H9 (cell line): ENCODE measurements at regions not wholly inside any gene's neighbourhood (a gene's known extent, or its start where the extent isn't known, plus 50 kb on each side); places are given as distances from the start of the nearest gene placed in this dataset.

Source experiments
- DNase-seq: peaks from one replicate; pipeline ENCODE4 v3.0.0-alpha.2; 2017
- H2AFZ ChIP-seq: one replicate; pipeline ENCODE4 v1.6.1; 2013; ENCODE audit warnings: mild to moderate bottlenecking, low read length, control low read depth, moderate library complexity
- H2AK5ac ChIP-seq: 2 replicates; pipeline ENCODE4 v1.6.1; 2013; ENCODE audit warnings: low read length, control low read depth, mixed read lengths; ENCODE audit not compliant: insufficient read length
- H2BK120ac ChIP-seq: one replicate; pipeline ENCODE4 v1.6.1; 2013; ENCODE audit warnings: low read depth, mild to moderate bottlenecking, low read length, control low read depth, inconsistent platforms; ENCODE audit not compliant: poor library complexity, severe bottlenecking
- H2BK12ac ChIP-seq: 2 replicates; pipeline ENCODE4 v1.6.1; 2013; ENCODE audit warnings: low read length, control low read depth, mixed read lengths, low read depth; ENCODE audit not compliant: insufficient read length
- H2BK15ac ChIP-seq: 2 replicates; pipeline ENCODE4 v1.6.1; 2013; ENCODE audit warnings: low read depth, low read length, control low read depth
- H2BK20ac ChIP-seq: one replicate; pipeline ENCODE4 v1.6.1; 2013; ENCODE audit warnings: low read depth, mild to moderate bottlenecking, low read length, control low read depth, inconsistent platforms; ENCODE audit not compliant: poor library complexity, severe bottlenecking
- H2BK5ac ChIP-seq: 2 replicates; pipeline ENCODE4 v1.6.1; 2013; ENCODE audit warnings: low read length, control low read depth, mixed read lengths; ENCODE audit not compliant: insufficient read length
- H3K14ac ChIP-seq: 2 replicates; pipeline ENCODE4 v1.6.1; 2013; ENCODE audit warnings: low read length, control low read depth; ENCODE audit not compliant: insufficient read depth
- H3K18ac ChIP-seq: 2 replicates; pipeline ENCODE4 v1.6.1; 2013; ENCODE audit warnings: low read depth, mild to moderate bottlenecking, mixed read lengths, low read length, control low read depth; ENCODE audit not compliant: insufficient read length
- H3K23ac ChIP-seq: 2 replicates; pipeline ENCODE4 v1.6.1; 2013; ENCODE audit warnings: low read length, control low read depth, mixed read lengths, low read depth; ENCODE audit not compliant: insufficient read length
- H3K23me2 ChIP-seq: 2 replicates; pipeline ENCODE4 v1.6.1; 2013; ENCODE audit warnings: low read depth, mild to moderate bottlenecking, mixed read lengths, low read length, control low read depth; ENCODE audit not compliant: insufficient read length, poor library complexity, severe bottlenecking
- H3K27ac ChIP-seq: 2 replicates; pipeline ENCODE4 v1.5.1; 2013; ENCODE audit warnings: low read length, control low read depth, mixed read lengths, low read depth; ENCODE audit not compliant: insufficient read length
- H3K27me3 ChIP-seq: 2 replicates; pipeline ENCODE4 v1.6.1; 2013; ENCODE audit warnings: low read length, control low read depth, inconsistent platforms; ENCODE audit not compliant: insufficient read depth
- H3K4ac ChIP-seq: 2 replicates; pipeline ENCODE4 v1.6.1; 2013; ENCODE audit warnings: low read depth, mild to moderate bottlenecking, control low read depth, inconsistent platforms, low read length, moderate library complexity
- H3K4me1 ChIP-seq: 2 replicates; pipeline ENCODE4 v1.6.1; 2013; ENCODE audit warnings: low read length, control low read depth, inconsistent platforms; ENCODE audit not compliant: insufficient read depth
- H3K4me2 ChIP-seq: 2 replicates; pipeline ENCODE4 v1.6.1; 2013; ENCODE audit warnings: low read length, control low read depth, mixed read lengths; ENCODE audit not compliant: insufficient read length, insufficient read depth
- H3K56ac ChIP-seq: 2 replicates; pipeline ENCODE4 v1.6.1; 2013; ENCODE audit warnings: low read depth, mild to moderate bottlenecking, mixed read lengths, low read length, control low read depth; ENCODE audit not compliant: insufficient read length
- H3K79me1 ChIP-seq: 2 replicates; pipeline ENCODE4 v1.6.1; 2013; ENCODE audit warnings: low read depth, mild to moderate bottlenecking, moderate library complexity, low read length, control low read depth, inconsistent platforms; ENCODE audit not compliant: insufficient read depth, poor library complexity, severe bottlenecking
- H3K79me2 ChIP-seq: 2 replicates; pipeline ENCODE4 v1.6.1; 2013; ENCODE audit warnings: low read length, control low read depth, inconsistent platforms; ENCODE audit not compliant: insufficient read depth
- H3K9ac ChIP-seq: 2 replicates; pipeline ENCODE4 v1.6.1; 2013; ENCODE audit warnings: low read length, control low read depth, mixed read lengths; ENCODE audit not compliant: insufficient read length; ENCODE audit errors: extremely low read depth
- H3K9me3 ChIP-seq: one replicate; pipeline ENCODE4 v1.6.1; 2013; ENCODE audit warnings: low read depth, low read length, inconsistent platforms; ENCODE audit not compliant: control insufficient read depth
- H3T11ph ChIP-seq: one replicate; pipeline ENCODE4 v1.6.1; 2013; ENCODE audit warnings: mild to moderate bottlenecking, low read length, control low read depth, inconsistent platforms
- H4K20me1 ChIP-seq: one replicate; pipeline ENCODE4 v1.6.1; 2013; ENCODE audit not compliant: control insufficient read depth, insufficient read length, insufficient read depth
- H4K5ac ChIP-seq: 2 replicates; pipeline ENCODE4 v1.6.1; 2013; ENCODE audit warnings: low read depth, mild to moderate bottlenecking, mixed read lengths, low read length, control low read depth; ENCODE audit not compliant: insufficient read length
- H4K8ac ChIP-seq: replicated peaks from 2 replicates; pipeline ENCODE4 v1.6.1; 2013; ENCODE audit warnings: low read length, control low read depth, mixed read lengths, low read depth; ENCODE audit not compliant: insufficient read length
- H4K91ac ChIP-seq: 2 replicates; pipeline ENCODE4 v1.6.1; 2013; ENCODE audit warnings: low read depth, mild to moderate bottlenecking, moderate library complexity, mixed read lengths, low read length, control low read depth; ENCODE audit not compliant: insufficient read length
- H3K27ac Mint-ChIP-seq, 3 experiments: 2 replicates in 2 of 3; 3 replicates in 1 of 3; pipeline ENCODE4 v1.8.0; 2020 to 2021; ENCODE audit warnings: mixed read lengths in 3 of 3, mild to moderate bottlenecking in 1 of 3, moderate library complexity in 1 of 3
- H3K27me3 Mint-ChIP-seq: 2 replicates; pipeline ENCODE4 v1.8.0; 2021; ENCODE audit warnings: low read depth, mild to moderate bottlenecking, moderate library complexity, mixed read lengths
- H3K36me3 Mint-ChIP-seq, 3 experiments: 2 replicates in 2 of 3; 3 replicates in 1 of 3; pipeline ENCODE4 v1.8.0; 2020 to 2021; ENCODE audit warnings: low read depth in 3 of 3, mixed read lengths in 3 of 3; ENCODE audit not compliant: insufficient read depth in 1 of 3
- H3K4me1 Mint-ChIP-seq, 2 experiments: 2 replicates each; pipeline ENCODE4 v1.8.0; 2020; ENCODE audit warnings: mixed read lengths in 2 of 2
- H3K4me3 Mint-ChIP-seq, 2 experiments: 2 replicates in 1 of 2; 3 replicates in 1 of 2; pipeline ENCODE4 v1.8.0; 2020 to 2021; ENCODE audit warnings: mild to moderate bottlenecking in 2 of 2, mixed read lengths in 2 of 2, moderate library complexity in 1 of 2
- H3K9me3 Mint-ChIP-seq, 2 experiments: 2 replicates in 1 of 2; 3 replicates in 1 of 2; pipeline ENCODE4 v1.8.0; 2020; ENCODE audit warnings: mild to moderate bottlenecking in 2 of 2, mixed read lengths in 2 of 2, moderate library complexity in 1 of 2
- CTCF ChIP-seq: fragments of 200-600 bp; sonication (generic); conservative IDR thresholded peaks from 3 replicates; pipeline ENCODE4 v1.8.0; 2021; ENCODE audit warnings: antibody characterized with exemption, mild to moderate bottlenecking
- WGBS: extraction: QIAGEN DNeasy Blood & Tissue Kit; methylation state at CpG from one replicate; pipeline ENCODE4 v1.1.7; 2013; ENCODE audit warnings: missing lambda C conversion rate, low lambda C conversion rate, mixed read lengths; ENCODE audit not compliant: insufficient read length; ENCODE audit errors: extremely low coverage; 5-methylcytosine and 5-hydroxymethylcytosine counted together

GRCh38 chr1:8223526-8223925 is 94.4 kb upstream of the SLC45A1 start:
- TF ChIP-seq CTCF: no peak
- H3K9me3 ChIP-seq: no peaks in the 10 kb centered on the region
- no peak overlapping the region for H2BK5ac ChIP-seq
- H3K9me3 Mint-ChIP-seq: peaks cover 15 to 17% of the 10 kb centered on the region in 2 experiments
- no peak overlapping the region for H3K23ac ChIP-seq
- no peak overlapping the region for H4K91ac ChIP-seq
- H2BK20ac ChIP-seq: no peak overlapping the region
- no peak overlapping the region for H2BK12ac ChIP-seq
- H3T11ph ChIP-seq: no peak overlapping the region
- no peak overlapping the region for H4K5ac ChIP-seq
- peaks cover 2 to 16% (median 11%) of the 10 kb centered on the region in 3 experiments; a peak in 5 of 7 replicates for H3K36me3 Mint-ChIP-seq
- WGBS: no CpG with 5 or more reads among the region's 5 CpGs
- no peaks in the 10 kb centered on the region for H3K23me2 ChIP-seq
- no peaks in the 10 kb centered on the region for H3K79me1 ChIP-seq
- no peak overlapping the region for H2BK120ac ChIP-seq
- no peak overlapping the region for H4K8ac ChIP-seq
- no peak overlapping the region for H3K4ac ChIP-seq
- H3K56ac ChIP-seq: no peak overlapping the region
- no peak overlapping the region for H3K27ac Mint-ChIP-seq
- H2AK5ac ChIP-seq: no peak overlapping the region
- no peak overlapping the region for H3K4me2 ChIP-seq
- no peak overlapping the region for H3K27ac ChIP-seq
- no peak overlapping the region for H2BK15ac ChIP-seq
- no peak overlapping the region for H3K9ac ChIP-seq
- no peak for DNase-seq
- no peaks in the 10 kb centered on the region; the same call in 1 of the 2 replicates for H3K27me3 ChIP-seq
- H4K20me1 ChIP-seq: no peaks in the 10 kb centered on the region
- H3K79me2 ChIP-seq: no peaks in the 10 kb centered on the region
- H3K4me1 Mint-ChIP-seq: peaks cover 13 to 19% of the 10 kb centered on the region in 2 experiments
- no peak overlapping the region for H3K18ac ChIP-seq
- no peak overlapping the region for H2AFZ ChIP-seq
- peaks cover 38% of the 10 kb centered on the region for H3K27me3 Mint-ChIP-seq
- H3K14ac ChIP-seq: no peak overlapping the region
- no peaks in the 10 kb centered on the region for H3K4me1 ChIP-seq
- H3K4me3 Mint-ChIP-seq: no peak overlapping the region; a peak in 1 of 5 replicates
